PC-3 (cell line): ENCODE measurements at regions not wholly inside any gene's neighbourhood (a gene's known extent, or its start where the extent isn't known, plus 50 kb on each side); places are given as distances from the start of the nearest gene placed in this dataset.

Experiments
- ATAC-seq: fragments of 200-7000 bp; cut with Tn5 transposase; 2 replicates; pipeline ENCODE4 v1.9.1; 2020; ENCODE audit warnings: mild to moderate bottlenecking, moderate library complexity
- BruUV-seq: library from RNA; stranded (reverse); fragments of 400-500 nt; replicated peaks from 2 replicates; lab custom pipeline; 2021; lab: Mats Ljungman, UMichigan
- CTCF ChIA-PET: fragments of 300-600 bp; sonication (Branson Sonifier 250); formaldehyde crosslinking; loops from one replicate; lab custom pipeline; 2022; ENCODE audit warnings: antibody characterized with exemption; lab: Charles Lee
- POLR2A ChIA-PET: fragments of 300-600 bp; sonication (Branson Sonifier 250); formaldehyde crosslinking; loops from one replicate; lab custom pipeline; 2022; ENCODE audit warnings: antibody characterized with exemption; ENCODE audit not compliant: unreplicated experiment; lab: Charles Lee
- DNase-seq: peaks from one replicate; pipeline ENCODE4 v3.0.0-alpha.2; 2015
- H2AFZ ChIP-seq: fragments of 300-600 bp; sonication (generic); 2 replicates; pipeline ENCODE4 v1.6.0; 2016; ENCODE audit warnings: antibody characterized with exemption, low read length
- H3F3A ChIP-seq: fragments of 300-600 bp; sonication (generic); one replicate; pipeline ENCODE4 v1.6.0; 2017; ENCODE audit warnings: antibody characterized with exemption, low read length, control low read depth, mild to moderate bottlenecking; ENCODE audit not compliant: unreplicated experiment
- H3K27ac ChIP-seq: fragments of 300-600 bp; sonication (generic); 2 replicates; pipeline ENCODE4 v1.5.1; 2016; ENCODE audit warnings: mild to moderate bottlenecking, low read length
- H3K27me3 ChIP-seq: fragments of 300-600 bp; sonication (generic); 2 replicates; pipeline ENCODE4 v1.6.1; 2016; ENCODE audit warnings: low read length, mixed read lengths
- H3K36me3 ChIP-seq: fragments of 300-600 bp; sonication (generic); 2 replicates; pipeline ENCODE4 v1.6.1; 2016; ENCODE audit warnings: low read depth, mixed run types, low read length, mixed read lengths
- H3K4me1 ChIP-seq: fragments of 300-600 bp; sonication (generic); 2 replicates; pipeline ENCODE4 v1.5.1; 2016; ENCODE audit warnings: low read length; ENCODE audit not compliant: insufficient read depth
- H3K4me2 ChIP-seq: fragments of 300-600 bp; sonication (generic); 2 replicates; pipeline ENCODE4 v1.6.0; 2016; ENCODE audit warnings: low read length
- H3K4me3 ChIP-seq: fragments of 300-600 bp; sonication (generic); 2 replicates; pipeline ENCODE4 v1.5.1; 2016; ENCODE audit warnings: mild to moderate bottlenecking, low read length, mixed read lengths
- H3K79me2 ChIP-seq: fragments of 300-600 bp; sonication (generic); 2 replicates; pipeline ENCODE4 v1.6.1; 2017; ENCODE audit warnings: low read length, mixed read lengths
- H3K9ac ChIP-seq: fragments of 300-600 bp; sonication (generic); 2 replicates; pipeline ENCODE4 v1.6.0; 2016; ENCODE audit warnings: mild to moderate bottlenecking, low read length
- H3K9me2 ChIP-seq: fragments of 300-600 bp; sonication (generic); replicated peaks from 2 replicates; pipeline ENCODE4 v1.6.1; 2016; ENCODE audit warnings: mixed run types, low read length, mixed read lengths
- H3K9me3 ChIP-seq: fragments of 300-600 bp; sonication (generic); 2 replicates; pipeline ENCODE4 v1.6.1; 2016; ENCODE audit warnings: low read length, mixed read lengths
- H4K20me1 ChIP-seq: fragments of 300-600 bp; sonication (generic); 2 replicates; pipeline ENCODE4 v1.6.1; 2016; ENCODE audit warnings: low read length, mixed read lengths
- CTCF ChIP-seq: fragments of 300-600 bp; sonication (generic); conservative IDR thresholded peaks from 2 replicates; pipeline ENCODE4 v1.5.1; 2017; ENCODE audit warnings: antibody characterized with exemption, low read depth, mild to moderate bottlenecking, low read length
- EZH2 ChIP-seq: fragments of 300-600 bp; sonication (generic); IDR thresholded peaks from one replicate; pipeline ENCODE4 v1.6.1; 2017; ENCODE audit warnings: antibody characterized with exemption, mild to moderate bottlenecking, low read length; ENCODE audit not compliant: unreplicated experiment
- EZH2phosphoT487 ChIP-seq: fragments of 300-600 bp; sonication (generic); IDR thresholded peaks from 2 replicates; pipeline ENCODE4 v1.6.1; 2018; ENCODE audit warnings: mild to moderate bottlenecking, antibody characterized with exemption, low read length, borderline replicate concordance
- intact Hi-C: fragments of 100-400 bp; cut with micrococcal nuclease; formaldehyde crosslinking; loops from 2 replicates; pipeline ENCODE4 v1.9.0; 2023

GRCh38 chr12:132388379-132389015, 59.1 kb upstream of the GALNT9 start:
- intact Hi-C loops = no loop called here
- no peaks in the 10 kb centered on the region for H3K36me3 ChIP-seq
- H3K9ac ChIP-seq = no peak overlapping the region
- TF ChIP-seq EZH2phosphoT487 (no peak), CTCF (no peak), EZH2 (no peak)
- no peaks in the 10 kb centered on the region for H4K20me1 ChIP-seq
- no peak overlapping the region for H2AFZ ChIP-seq
- no peak overlapping the region for H3K27ac ChIP-seq
- no peak overlapping the region for H3K4me3 ChIP-seq
- BruUV-seq = no TSS peak
- H3K9me3 ChIP-seq = no peaks in the 10 kb centered on the region
- no peaks in the 10 kb centered on the region for H3F3A ChIP-seq
- peaks cover 5% of the 10 kb centered on the region for H3K4me1 ChIP-seq
- H3K27me3 ChIP-seq = peaks cover 61% of the 10 kb centered on the region
- H3K4me2 ChIP-seq = no peak overlapping the region
- ATAC-seq (no peak), DNase-seq (no peak)
- ChIA-PET CTCF (no interaction called here), POLR2A (no interaction called here)
- H3K79me2 ChIP-seq = no peaks in the 10 kb centered on the region
- no peaks in the 10 kb centered on the region for H3K9me2 ChIP-seq

- Histone ChIP-seq H3K4me2 (no peak overlapping the region), H3K9ac (no peak overlapping the region), H3K36me3 (no peaks in the 10 kb centered on the region), H3K79me2 (no peaks in the 10 kb centered on the region), H2AFZ (no peak overlapping the region), H3K4me1 (no peaks in the 10 kb centered on the region), H3F3A (no peaks in the 10 kb centered on the region), H3K4me3 (no peak overlapping the region), H3K27ac (no peak overlapping the region), H3K9me3 (no peaks in the 10 kb centered on the region), H4K20me1 (no peaks in the 10 kb centered on the region), H3K27me3 (peaks cover 70% of the 10 kb centered on the region), H3K9me2 (no peaks in the 10 kb centered on the region)
- TF ChIP-seq EZH2phosphoT487 = no peak
- TF ChIP-seq EZH2 = no peak
- no peak for TF ChIP-seq CTCF
- CTCF ChIA-PET = no interaction called here
- POLR2A ChIA-PET = no interaction called here
- ATAC-seq (no peak), DNase-seq (no peak)
- BruUV-seq = no TSS peak
- intact Hi-C loops = no loop called here
These were observed 57.6 kb upstream of the GALNT9 start for GRCh38 chr12:132386926-132387497.

GRCh38 chr12:132385923-132386751, 56.7 kb upstream of the GALNT9 start:
- Histone ChIP-seq H3K9me3 (no peaks in the 10 kb centered on the region), H3K36me3 (no peaks in the 10 kb centered on the region), H3K4me3 (no peak overlapping the region), H3K4me1 (no peaks in the 10 kb centered on the region), H3F3A (no peaks in the 10 kb centered on the region), H3K79me2 (no peaks in the 10 kb centered on the region), H3K27ac (no peak overlapping the region), H3K4me2 (no peak overlapping the region), H3K27me3 (peaks cover 78% of the 10 kb centered on the region), H4K20me1 (no peaks in the 10 kb centered on the region), H3K9ac (no peak overlapping the region), H3K9me2 (no peaks in the 10 kb centered on the region), H2AFZ (no peak overlapping the region)
- no peak for DNase-seq
- no peak for ATAC-seq
- CTCF ChIA-PET = no interaction called here
- TF ChIP-seq EZH2phosphoT487 (no peak), CTCF (no peak), EZH2 (no peak)
- no TSS peak for BruUV-seq
- intact Hi-C loops = no loop called here
- POLR2A ChIA-PET = no interaction called here
